H1 (cell line): ENCODE measurements at regions not wholly inside any gene's neighbourhood (a gene's known extent, or its start where the extent isn't known, plus 50 kb on each side); places are given as distances from the start of the nearest gene placed in this dataset.

Experiments
- EZH2 ChIP-seq: fragments of 200-600 bp; sonication (generic); IDR thresholded peaks from 2 replicates; pipeline ENCODE4 v1.7.1; 2012; ENCODE audit warnings: low read depth, mild to moderate bottlenecking, moderate library complexity, low read length, inconsistent platforms; ENCODE audit not compliant: severe bottlenecking
- JUN ChIP-seq: IDR thresholded peaks from 2 replicates; pipeline ENCODE4 v1.6.1; 2011; ENCODE audit warnings: low read depth, mild to moderate bottlenecking, improper control_type of control experiment, low read length
- SP2 ChIP-seq: IDR thresholded peaks from 2 replicates; pipeline ENCODE4 v1.6.1; 2012; ENCODE audit warnings: mild to moderate bottlenecking, low read length, inconsistent platforms
- TAF7 ChIP-seq: optimal IDR thresholded peaks from 2 replicates; pipeline ENCODE3; 2011; ENCODE audit warnings: low read depth, mild to moderate bottlenecking, inconsistent platforms, low read length, moderate library complexity, borderline replicate concordance
- TCF12 ChIP-seq: IDR thresholded peaks from 2 replicates; pipeline ENCODE4 v1.6.1; 2011; ENCODE audit warnings: low read depth, mild to moderate bottlenecking, low read length
- TF ChIP-seq, protein P1 (sequence below): fragments of 300-600 bp; sonication (generic); IDR thresholded peaks from 2 replicates; pipeline ENCODE4 v1.7.1; 2012; ENCODE audit warnings: low read length, moderate library complexity, mild to moderate bottlenecking, inconsistent platforms; ENCODE audit not compliant: insufficient replicate concordance
- TF ChIP-seq, protein P2 (sequence below): IDR thresholded peaks from 2 replicates; pipeline ENCODE4 v1.6.1; 2011; ENCODE audit warnings: low read length, improper control_type of control experiment
- TF ChIP-seq, protein P3 (sequence below), 3 experiments: IDR thresholded peaks; 1 replicate in 2 of 3; 2 replicates in 1 of 3; pipeline versions ENCODE4 v1.5.1 to v1.6.1; 2011; ENCODE audit warnings: low read length in 3 of 3, mild to moderate bottlenecking in 3 of 3, inconsistent platforms in 2 of 3, low read depth in 1 of 3, moderate library complexity in 1 of 3; ENCODE audit not compliant: insufficient read depth in 1 of 3; ENCODE audit errors: control extremely low read depth in 1 of 3

DNA sequence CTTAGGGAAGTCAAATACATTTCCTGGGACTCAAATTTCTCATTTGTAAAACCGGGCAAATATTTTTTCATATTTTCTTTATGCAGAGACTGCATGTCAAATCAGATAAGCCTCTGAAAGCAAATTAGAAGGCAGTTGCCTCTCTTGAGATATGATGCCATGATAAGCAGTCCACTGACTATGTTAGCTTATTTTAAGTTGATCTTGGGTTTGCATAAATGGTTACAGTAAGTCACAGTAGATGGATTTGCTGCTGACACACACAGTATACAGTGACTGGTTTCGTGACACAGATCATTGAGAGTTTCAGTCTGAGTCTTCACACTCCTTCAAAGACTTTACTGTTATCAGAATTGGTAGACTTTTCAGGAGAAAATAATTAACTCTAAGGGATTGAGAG is 927.6 kb upstream of the CDH8 start (continued):
- TF ChIP-seq, protein P1, sequence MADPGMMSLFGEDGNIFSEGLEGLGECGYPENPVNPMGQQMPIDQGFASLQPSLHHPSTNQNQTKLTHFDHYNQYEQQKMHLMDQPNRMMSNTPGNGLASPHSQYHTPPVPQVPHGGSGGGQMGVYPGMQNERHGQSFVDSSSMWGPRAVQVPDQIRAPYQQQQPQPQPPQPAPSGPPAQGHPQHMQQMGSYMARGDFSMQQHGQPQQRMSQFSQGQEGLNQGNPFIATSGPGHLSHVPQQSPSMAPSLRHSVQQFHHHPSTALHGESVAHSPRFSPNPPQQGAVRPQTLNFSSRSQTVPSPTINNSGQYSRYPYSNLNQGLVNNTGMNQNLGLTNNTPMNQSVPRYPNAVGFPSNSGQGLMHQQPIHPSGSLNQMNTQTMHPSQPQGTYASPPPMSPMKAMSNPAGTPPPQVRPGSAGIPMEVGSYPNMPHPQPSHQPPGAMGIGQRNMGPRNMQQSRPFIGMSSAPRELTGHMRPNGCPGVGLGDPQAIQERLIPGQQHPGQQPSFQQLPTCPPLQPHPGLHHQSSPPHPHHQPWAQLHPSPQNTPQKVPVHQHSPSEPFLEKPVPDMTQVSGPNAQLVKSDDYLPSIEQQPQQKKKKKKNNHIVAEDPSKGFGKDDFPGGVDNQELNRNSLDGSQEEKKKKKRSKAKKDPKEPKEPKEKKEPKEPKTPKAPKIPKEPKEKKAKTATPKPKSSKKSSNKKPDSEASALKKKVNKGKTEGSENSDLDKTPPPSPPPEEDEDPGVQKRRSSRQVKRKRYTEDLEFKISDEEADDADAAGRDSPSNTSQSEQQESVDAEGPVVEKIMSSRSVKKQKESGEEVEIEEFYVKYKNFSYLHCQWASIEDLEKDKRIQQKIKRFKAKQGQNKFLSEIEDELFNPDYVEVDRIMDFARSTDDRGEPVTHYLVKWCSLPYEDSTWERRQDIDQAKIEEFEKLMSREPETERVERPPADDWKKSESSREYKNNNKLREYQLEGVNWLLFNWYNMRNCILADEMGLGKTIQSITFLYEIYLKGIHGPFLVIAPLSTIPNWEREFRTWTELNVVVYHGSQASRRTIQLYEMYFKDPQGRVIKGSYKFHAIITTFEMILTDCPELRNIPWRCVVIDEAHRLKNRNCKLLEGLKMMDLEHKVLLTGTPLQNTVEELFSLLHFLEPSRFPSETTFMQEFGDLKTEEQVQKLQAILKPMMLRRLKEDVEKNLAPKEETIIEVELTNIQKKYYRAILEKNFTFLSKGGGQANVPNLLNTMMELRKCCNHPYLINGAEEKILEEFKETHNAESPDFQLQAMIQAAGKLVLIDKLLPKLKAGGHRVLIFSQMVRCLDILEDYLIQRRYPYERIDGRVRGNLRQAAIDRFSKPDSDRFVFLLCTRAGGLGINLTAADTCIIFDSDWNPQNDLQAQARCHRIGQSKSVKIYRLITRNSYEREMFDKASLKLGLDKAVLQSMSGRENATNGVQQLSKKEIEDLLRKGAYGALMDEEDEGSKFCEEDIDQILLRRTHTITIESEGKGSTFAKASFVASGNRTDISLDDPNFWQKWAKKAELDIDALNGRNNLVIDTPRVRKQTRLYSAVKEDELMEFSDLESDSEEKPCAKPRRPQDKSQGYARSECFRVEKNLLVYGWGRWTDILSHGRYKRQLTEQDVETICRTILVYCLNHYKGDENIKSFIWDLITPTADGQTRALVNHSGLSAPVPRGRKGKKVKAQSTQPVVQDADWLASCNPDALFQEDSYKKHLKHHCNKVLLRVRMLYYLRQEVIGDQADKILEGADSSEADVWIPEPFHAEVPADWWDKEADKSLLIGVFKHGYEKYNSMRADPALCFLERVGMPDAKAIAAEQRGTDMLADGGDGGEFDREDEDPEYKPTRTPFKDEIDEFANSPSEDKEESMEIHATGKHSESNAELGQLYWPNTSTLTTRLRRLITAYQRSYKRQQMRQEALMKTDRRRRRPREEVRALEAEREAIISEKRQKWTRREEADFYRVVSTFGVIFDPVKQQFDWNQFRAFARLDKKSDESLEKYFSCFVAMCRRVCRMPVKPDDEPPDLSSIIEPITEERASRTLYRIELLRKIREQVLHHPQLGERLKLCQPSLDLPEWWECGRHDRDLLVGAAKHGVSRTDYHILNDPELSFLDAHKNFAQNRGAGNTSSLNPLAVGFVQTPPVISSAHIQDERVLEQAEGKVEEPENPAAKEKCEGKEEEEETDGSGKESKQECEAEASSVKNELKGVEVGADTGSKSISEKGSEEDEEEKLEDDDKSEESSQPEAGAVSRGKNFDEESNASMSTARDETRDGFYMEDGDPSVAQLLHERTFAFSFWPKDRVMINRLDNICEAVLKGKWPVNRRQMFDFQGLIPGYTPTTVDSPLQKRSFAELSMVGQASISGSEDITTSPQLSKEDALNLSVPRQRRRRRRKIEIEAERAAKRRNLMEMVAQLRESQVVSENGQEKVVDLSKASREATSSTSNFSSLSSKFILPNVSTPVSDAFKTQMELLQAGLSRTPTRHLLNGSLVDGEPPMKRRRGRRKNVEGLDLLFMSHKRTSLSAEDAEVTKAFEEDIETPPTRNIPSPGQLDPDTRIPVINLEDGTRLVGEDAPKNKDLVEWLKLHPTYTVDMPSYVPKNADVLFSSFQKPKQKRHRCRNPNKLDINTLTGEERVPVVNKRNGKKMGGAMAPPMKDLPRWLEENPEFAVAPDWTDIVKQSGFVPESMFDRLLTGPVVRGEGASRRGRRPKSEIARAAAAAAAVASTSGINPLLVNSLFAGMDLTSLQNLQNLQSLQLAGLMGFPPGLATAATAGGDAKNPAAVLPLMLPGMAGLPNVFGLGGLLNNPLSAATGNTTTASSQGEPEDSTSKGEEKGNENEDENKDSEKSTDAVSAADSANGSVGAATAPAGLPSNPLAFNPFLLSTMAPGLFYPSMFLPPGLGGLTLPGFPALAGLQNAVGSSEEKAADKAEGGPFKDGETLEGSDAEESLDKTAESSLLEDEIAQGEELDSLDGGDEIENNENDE, result no peak
- no peak for TF ChIP-seq JUN
- TF ChIP-seq SP2, result no peak
- TF ChIP-seq, protein P2, sequence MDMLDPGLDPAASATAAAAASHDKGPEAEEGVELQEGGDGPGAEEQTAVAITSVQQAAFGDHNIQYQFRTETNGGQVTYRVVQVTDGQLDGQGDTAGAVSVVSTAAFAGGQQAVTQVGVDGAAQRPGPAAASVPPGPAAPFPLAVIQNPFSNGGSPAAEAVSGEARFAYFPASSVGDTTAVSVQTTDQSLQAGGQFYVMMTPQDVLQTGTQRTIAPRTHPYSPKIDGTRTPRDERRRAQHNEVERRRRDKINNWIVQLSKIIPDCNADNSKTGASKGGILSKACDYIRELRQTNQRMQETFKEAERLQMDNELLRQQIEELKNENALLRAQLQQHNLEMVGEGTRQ, result no peak
- TF ChIP-seq, protein P3, sequence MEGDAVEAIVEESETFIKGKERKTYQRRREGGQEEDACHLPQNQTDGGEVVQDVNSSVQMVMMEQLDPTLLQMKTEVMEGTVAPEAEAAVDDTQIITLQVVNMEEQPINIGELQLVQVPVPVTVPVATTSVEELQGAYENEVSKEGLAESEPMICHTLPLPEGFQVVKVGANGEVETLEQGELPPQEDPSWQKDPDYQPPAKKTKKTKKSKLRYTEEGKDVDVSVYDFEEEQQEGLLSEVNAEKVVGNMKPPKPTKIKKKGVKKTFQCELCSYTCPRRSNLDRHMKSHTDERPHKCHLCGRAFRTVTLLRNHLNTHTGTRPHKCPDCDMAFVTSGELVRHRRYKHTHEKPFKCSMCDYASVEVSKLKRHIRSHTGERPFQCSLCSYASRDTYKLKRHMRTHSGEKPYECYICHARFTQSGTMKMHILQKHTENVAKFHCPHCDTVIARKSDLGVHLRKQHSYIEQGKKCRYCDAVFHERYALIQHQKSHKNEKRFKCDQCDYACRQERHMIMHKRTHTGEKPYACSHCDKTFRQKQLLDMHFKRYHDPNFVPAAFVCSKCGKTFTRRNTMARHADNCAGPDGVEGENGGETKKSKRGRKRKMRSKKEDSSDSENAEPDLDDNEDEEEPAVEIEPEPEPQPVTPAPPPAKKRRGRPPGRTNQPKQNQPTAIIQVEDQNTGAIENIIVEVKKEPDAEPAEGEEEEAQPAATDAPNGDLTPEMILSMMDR (IDR thresholded peaks at IDR 0.05; ENCODE audit: control extremely low read depth in 1 of 3, insufficient read depth in 1 of 3, low read depth in 1 of 3, low read length in 3 of 3), result no peak
- no peak for TF ChIP-seq TAF7
- TF ChIP-seq EZH2, result no peak
- no peak for TF ChIP-seq TCF12
